ENCODE measurements at regions not wholly inside any gene's neighbourhood (a gene's known extent, or its start where the extent isn't known, plus 50 kb on each side); places are given as distances from the start of the nearest gene placed in this dataset.

DNA sequence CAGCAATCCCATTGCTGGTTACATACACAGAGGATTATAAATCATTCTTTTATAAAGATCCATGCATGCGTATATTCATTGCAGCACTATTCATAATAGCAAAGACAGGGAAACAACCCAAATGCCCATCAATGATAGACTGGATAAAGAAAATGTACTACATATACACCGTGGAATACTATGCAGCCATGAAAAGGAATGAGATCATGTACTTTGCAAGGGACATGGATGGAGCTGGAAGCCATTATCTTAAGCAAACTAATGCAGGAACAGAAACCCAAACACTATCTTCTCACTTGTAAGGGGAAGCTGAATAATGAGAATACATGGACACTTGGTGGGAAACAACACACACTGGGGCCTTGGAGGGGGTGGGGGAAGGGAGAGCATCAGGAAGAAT, 529.7 kb downstream of the TBC1D32 start:
- Histone ChIP-seq H3K27ac (no peak overlapping the region), H3K4me1 (ENCODE audit: low read depth) (no peaks in the 10 kb centered on the region), H3K36me3 (no peaks in the 10 kb centered on the region), H3K9me3 (ENCODE audit: low read depth) (no peaks in the 10 kb centered on the region), H3K4me3 (no peak overlapping the region), H3K27me3 (no peaks in the 10 kb centered on the region)
- TF ChIP-seq, protein P1, sequence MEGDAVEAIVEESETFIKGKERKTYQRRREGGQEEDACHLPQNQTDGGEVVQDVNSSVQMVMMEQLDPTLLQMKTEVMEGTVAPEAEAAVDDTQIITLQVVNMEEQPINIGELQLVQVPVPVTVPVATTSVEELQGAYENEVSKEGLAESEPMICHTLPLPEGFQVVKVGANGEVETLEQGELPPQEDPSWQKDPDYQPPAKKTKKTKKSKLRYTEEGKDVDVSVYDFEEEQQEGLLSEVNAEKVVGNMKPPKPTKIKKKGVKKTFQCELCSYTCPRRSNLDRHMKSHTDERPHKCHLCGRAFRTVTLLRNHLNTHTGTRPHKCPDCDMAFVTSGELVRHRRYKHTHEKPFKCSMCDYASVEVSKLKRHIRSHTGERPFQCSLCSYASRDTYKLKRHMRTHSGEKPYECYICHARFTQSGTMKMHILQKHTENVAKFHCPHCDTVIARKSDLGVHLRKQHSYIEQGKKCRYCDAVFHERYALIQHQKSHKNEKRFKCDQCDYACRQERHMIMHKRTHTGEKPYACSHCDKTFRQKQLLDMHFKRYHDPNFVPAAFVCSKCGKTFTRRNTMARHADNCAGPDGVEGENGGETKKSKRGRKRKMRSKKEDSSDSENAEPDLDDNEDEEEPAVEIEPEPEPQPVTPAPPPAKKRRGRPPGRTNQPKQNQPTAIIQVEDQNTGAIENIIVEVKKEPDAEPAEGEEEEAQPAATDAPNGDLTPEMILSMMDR (IDR thresholded peaks at IDR 0.05; ENCODE audit: low read depth, low read length), result no peak
- DNase-seq (ENCODE audit: low read depth in 1 of 2, low spot score in 1 of 2), result no peak

DNA sequence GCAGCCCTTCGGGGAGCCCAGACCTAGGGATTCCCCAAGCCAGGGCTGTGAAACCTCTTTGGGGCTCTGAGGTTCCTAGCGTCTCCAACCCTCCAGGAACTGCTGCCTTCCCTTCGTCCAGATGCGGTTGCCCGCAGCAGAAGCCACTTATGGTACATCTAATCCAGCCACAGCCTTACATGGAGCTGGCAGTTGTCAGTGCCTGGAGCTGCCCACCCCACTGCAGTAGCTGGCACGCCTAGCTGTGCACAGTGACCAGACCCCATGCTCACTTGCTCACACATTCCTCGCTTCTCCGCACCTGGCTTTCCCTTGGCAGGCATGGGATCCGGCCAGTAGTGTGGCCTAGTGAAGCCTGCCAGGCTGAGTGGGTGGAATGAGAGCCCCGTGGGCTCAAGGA, 547.6 kb downstream of the TBC1D32 start:
- Histone ChIP-seq H3K4me1 (ENCODE audit: low read depth) (no peaks in the 10 kb centered on the region), H3K9me3 (ENCODE audit: low read depth) (no peaks in the 10 kb centered on the region), H3K27me3 (no peaks in the 10 kb centered on the region), H3K36me3 (no peaks in the 10 kb centered on the region), H3K4me3 (no peak overlapping the region), H3K27ac (no peak overlapping the region)
- TF ChIP-seq, protein P1 (IDR thresholded peaks at IDR 0.05; ENCODE audit: low read depth, low read length), result no peak
- no peak for DNase-seq (ENCODE audit: low read depth in 1 of 2, low spot score in 1 of 2)

DNA sequence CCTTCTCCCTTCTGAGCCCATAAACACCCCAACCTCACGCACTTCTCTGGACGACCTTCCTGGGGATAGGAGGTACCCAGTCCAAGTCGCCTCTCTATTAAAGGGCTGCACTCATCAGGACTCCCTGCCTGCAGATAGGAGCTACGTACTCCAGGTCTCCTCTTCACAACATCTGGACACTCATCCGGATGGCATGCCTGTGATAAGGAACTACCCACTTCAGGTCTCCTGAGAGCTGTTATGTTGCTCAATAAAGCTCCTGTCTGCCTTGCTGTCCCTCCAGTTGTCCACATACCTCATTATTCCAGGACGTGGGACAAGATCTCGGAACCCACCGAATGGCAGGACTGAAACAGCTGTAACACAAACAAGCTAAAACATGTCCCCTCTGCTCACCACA, 548.0 kb downstream of the TBC1D32 start:
- H3K27me3 ChIP-seq, result no peaks in the 10 kb centered on the region
- no peak overlapping the region for H3K27ac ChIP-seq
- no peaks in the 10 kb centered on the region for H3K9me3 ChIP-seq (ENCODE audit: low read depth)
- TF ChIP-seq, protein P1 (IDR thresholded peaks at IDR 0.05; ENCODE audit: low read depth, low read length), result no peak
- no peaks in the 10 kb centered on the region for H3K36me3 ChIP-seq
- DNase-seq (ENCODE audit: low read depth in 1 of 2, low spot score in 1 of 2), result no peak
- no peaks in the 10 kb centered on the region for H3K4me1 ChIP-seq (ENCODE audit: low read depth)
- no peak overlapping the region for H3K4me3 ChIP-seq

DNA sequence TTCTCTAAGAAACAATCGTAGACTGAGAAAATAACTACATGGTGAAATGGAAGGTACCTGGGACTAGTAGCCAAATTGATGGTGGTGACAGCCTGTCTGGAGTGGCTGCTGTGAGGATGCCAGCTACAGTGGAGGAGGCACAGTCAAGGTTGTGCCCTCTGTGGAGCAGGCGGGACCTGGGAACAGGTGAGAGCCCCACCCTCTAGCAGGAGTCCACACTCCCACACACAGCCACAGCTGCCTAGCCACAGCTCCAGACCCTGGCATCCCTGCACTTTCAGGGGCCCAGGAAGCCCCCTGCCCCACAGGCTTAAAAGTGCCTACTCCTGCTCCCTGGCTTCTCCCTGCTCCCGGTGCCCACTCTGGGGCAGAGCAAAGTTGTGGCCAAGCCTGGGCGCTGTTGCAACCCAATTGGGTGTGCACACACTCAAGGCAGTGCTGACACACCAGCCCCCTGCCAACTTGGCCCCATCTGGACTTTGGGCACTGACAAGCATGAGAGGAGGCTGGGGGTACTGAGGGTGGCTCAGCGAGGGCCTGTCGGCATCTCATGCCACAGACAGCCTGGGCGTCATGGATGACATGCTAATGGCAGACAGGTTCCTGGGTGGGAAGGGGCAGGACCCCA, 548.7 kb downstream of the TBC1D32 start:
- H3K27me3 ChIP-seq, result no peaks in the 10 kb centered on the region
- H3K4me3 ChIP-seq, result no peak overlapping the region
- TF ChIP-seq, protein P1 (IDR thresholded peaks at IDR 0.05; ENCODE audit: low read depth, low read length), result no peak
- no peak overlapping the region for H3K27ac ChIP-seq
- no peak for DNase-seq (ENCODE audit: low read depth in 1 of 2, low spot score in 1 of 2)
- H3K9me3 ChIP-seq (ENCODE audit: low read depth), result no peaks in the 10 kb centered on the region
- H3K36me3 ChIP-seq, result no peaks in the 10 kb centered on the region
- H3K4me1 ChIP-seq (ENCODE audit: low read depth), result no peaks in the 10 kb centered on the region

DNA sequence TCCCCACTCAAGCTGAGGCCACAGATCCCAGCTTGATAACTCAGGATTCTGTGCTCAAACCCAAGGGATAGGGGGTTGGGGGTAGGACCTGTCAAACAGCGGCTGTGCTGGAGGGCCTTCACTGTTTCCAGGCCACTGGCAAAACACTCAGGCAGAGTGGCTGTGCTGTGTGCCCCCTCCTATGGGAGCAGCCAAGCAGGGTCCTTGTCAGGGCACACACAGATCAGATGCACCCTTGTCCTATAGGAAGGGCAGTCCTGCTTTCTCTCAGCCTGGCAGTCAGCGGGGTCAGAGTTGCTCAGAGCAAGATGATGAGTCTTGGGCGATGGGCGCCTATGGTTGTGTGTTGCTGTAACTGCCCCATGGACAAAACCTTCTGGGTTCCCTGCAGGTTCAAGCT, 554.8 kb downstream of the TBC1D32 start:
- DNase-seq (ENCODE audit: low read depth in 1 of 2, low spot score in 1 of 2), result no peak
- H3K9me3 ChIP-seq (ENCODE audit: low read depth), result no peaks in the 10 kb centered on the region
- no peak overlapping the region for H3K4me3 ChIP-seq
- H3K36me3 ChIP-seq, result no peaks in the 10 kb centered on the region
- TF ChIP-seq, protein P1 (IDR thresholded peaks at IDR 0.05; ENCODE audit: low read depth, low read length), result no peak
- no peak overlapping the region for H3K27ac ChIP-seq
- H3K27me3 ChIP-seq, result no peaks in the 10 kb centered on the region
- no peaks in the 10 kb centered on the region for H3K4me1 ChIP-seq (ENCODE audit: low read depth)

Measured in cardiac muscle cell (in vitro differentiated cells and primary cell).